OCI-LY3 (cell line): ENCODE measurements at regions not wholly inside any gene's neighbourhood (a gene's known extent, or its start where the extent isn't known, plus 50 kb on each side); places are given as distances from the start of the nearest gene placed in this dataset.

Experiments
- EZH2phosphoT487 ChIP-seq: fragments of 200-600 bp; shearing (Covaris generic); IDR thresholded peaks from 2 replicates; pipeline ENCODE4 v1.6.1; 2018; ENCODE audit warnings: antibody characterized with exemption, mixed run types, low read depth
- TF ChIP-seq, protein P1 (sequence below): fragments of 200-600, 300-600 bp; sonication (generic); IDR thresholded peaks from 2 replicates; pipeline ENCODE4 v1.5.1; 2014; ENCODE audit warnings: antibody characterized with exemption, low read length, low read depth

DNA sequence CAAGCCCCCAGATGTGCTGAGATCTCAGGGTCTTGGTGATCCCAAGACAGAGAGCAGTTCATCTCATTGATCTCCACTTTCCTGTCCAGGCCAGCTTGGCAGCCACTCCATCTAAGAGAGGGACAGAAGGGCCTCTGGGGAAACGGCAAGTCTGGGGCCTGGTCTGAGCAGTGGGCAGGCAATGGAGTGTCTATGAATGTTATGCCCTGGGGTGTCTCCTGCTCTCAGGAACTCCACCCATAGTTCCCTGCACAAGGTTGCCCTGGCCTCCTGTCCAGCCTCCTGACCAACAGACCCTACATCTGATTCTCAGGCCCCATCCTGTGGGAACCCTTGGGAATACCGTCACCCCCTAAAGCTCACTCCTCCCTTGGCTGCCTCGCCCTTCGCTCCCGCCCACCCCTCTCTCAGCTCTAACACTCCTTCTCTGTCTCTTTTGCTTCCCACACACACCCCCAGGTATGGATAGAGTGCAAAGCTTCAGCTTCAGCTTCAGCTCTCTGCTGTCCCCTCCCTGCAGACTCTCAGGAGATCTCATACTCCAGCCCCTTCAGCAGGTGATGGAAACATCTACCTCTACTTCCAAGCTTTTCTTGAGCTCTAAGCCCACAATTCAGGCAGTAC lies 83.0 kb downstream of the HIF1AN start:
- TF ChIP-seq, protein P1, sequence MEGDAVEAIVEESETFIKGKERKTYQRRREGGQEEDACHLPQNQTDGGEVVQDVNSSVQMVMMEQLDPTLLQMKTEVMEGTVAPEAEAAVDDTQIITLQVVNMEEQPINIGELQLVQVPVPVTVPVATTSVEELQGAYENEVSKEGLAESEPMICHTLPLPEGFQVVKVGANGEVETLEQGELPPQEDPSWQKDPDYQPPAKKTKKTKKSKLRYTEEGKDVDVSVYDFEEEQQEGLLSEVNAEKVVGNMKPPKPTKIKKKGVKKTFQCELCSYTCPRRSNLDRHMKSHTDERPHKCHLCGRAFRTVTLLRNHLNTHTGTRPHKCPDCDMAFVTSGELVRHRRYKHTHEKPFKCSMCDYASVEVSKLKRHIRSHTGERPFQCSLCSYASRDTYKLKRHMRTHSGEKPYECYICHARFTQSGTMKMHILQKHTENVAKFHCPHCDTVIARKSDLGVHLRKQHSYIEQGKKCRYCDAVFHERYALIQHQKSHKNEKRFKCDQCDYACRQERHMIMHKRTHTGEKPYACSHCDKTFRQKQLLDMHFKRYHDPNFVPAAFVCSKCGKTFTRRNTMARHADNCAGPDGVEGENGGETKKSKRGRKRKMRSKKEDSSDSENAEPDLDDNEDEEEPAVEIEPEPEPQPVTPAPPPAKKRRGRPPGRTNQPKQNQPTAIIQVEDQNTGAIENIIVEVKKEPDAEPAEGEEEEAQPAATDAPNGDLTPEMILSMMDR, result no peak
- TF ChIP-seq EZH2phosphoT487, result no peak
